ENCODE measurements at regions not wholly inside any gene's neighbourhood (a gene's known extent, or its start where the extent isn't known, plus 50 kb on each side); places are given as distances from the start of the nearest gene placed in this dataset.
A peak's percentile ranks its signal among the peaks of the same experiment; 100 is the strongest.

GRCh38 chr11:122269824-122270223, 153.8 kb upstream of the BLID start:
- no peak for DNase-seq

- DNase-seq, result no peak
Measured at GRCh38 chr11:122268601-122269130, 152.7 kb upstream of the BLID start.

- DNase-seq, result no peak
Measured at GRCh38 chr11:122267602-122268001, 151.6 kb upstream of the BLID start.

GRCh38 chr11:122265981-122266380, 150.0 kb upstream of the BLID start:
- DNase-seq, result no peak

- DNase-seq, result no peak
Measured at GRCh38 chr11:122264121-122264520, 148.1 kb upstream of the BLID start.

- DNase-seq, result no peak
Measured at GRCh38 chr11:122261546-122261945, 145.5 kb upstream of the BLID start.

GRCh38 chr11:122259195-122259821, 143.3 kb upstream of the BLID start:
- DNase-seq, result no peak

- DNase-seq, result no peak
Measured at GRCh38 chr11:122258446-122259194, 142.6 kb upstream of the BLID start.

GRCh38 chr11:122253589-122254231, 137.7 kb upstream of the BLID start:
- peak; percentile 21 for DNase-seq

GRCh38 chr11:122248939-122249338, 132.9 kb upstream of the BLID start:
- no peak for DNase-seq

GRCh38 chr11:122248131-122248530, 132.1 kb upstream of the BLID start:
- peak; percentile 7 for DNase-seq

GRCh38 chr11:122246874-122247273, 130.9 kb upstream of the BLID start:
- no peak for DNase-seq

GRCh38 chr11:122242731-122243130, 126.7 kb upstream of the BLID start:
- DNase-seq, result peak; percentile 22

- DNase-seq, result no peak
Measured at GRCh38 chr11:122241566-122241965, 125.6 kb upstream of the BLID start.

GRCh38 chr11:122240638-122241037, 124.6 kb upstream of the BLID start:
- peak; percentile 32 for DNase-seq

GRCh38 chr11:122235615-122236014, 119.6 kb upstream of the BLID start:
- DNase-seq, result peak; percentile 13

GRCh38 chr11:122234780-122235179, 118.8 kb upstream of the BLID start:
- no peak for DNase-seq

GRCh38 chr11:122234257-122234656, 118.2 kb upstream of the BLID start:
- peak; percentile 33 for DNase-seq

GRCh38 chr11:122232985-122233384, 117.0 kb upstream of the BLID start:
- no peak for DNase-seq

GRCh38 chr11:122230385-122230755, 114.4 kb upstream of the BLID start:
- DNase-seq, result no peak

GRCh38 chr11:122229481-122230384, 113.7 kb upstream of the BLID start:
- DNase-seq, result no peak

GRCh38 chr11:122229078-122229477, 113.1 kb upstream of the BLID start:
- DNase-seq, result no peak
